ENCODE measurements at regions not wholly inside any gene's neighbourhood (a gene's known extent, or its start where the extent isn't known, plus 50 kb on each side); places are given as distances from the start of the nearest gene placed in this dataset.

- H3K4me3 ChIP-seq, result no peak overlapping the region
- TF ChIP-seq POLR2A (IDR thresholded peaks at IDR 0.05) (no peak), CTCF (IDR thresholded peaks at IDR 0.05) (no peak)
- no peaks in the 10 kb centered on the region for H3K4me1 ChIP-seq
- no peak for DNase-seq
- no peaks in the 10 kb centered on the region for H3K9me3 ChIP-seq
- H3K27ac ChIP-seq, result no peak overlapping the region
- no peaks in the 10 kb centered on the region for H3K36me3 ChIP-seq
- no peaks in the 10 kb centered on the region for H3K27me3 ChIP-seq
Observed at GRCh38 chr21:35768187-35768586, 292.1 kb downstream of the SETD4 start.

GRCh38 chr21:35764586-35764985 lies 295.7 kb downstream of the SETD4 start:
- TF ChIP-seq POLR2A (IDR thresholded peaks at IDR 0.05), result no peak
- no peak for TF ChIP-seq CTCF (IDR thresholded peaks at IDR 0.05)
- Histone ChIP-seq H3K27ac (no peak overlapping the region), H3K4me1 (no peaks in the 10 kb centered on the region), H3K27me3 (no peaks in the 10 kb centered on the region), H3K36me3 (no peaks in the 10 kb centered on the region), H3K9me3 (no peaks in the 10 kb centered on the region), H3K4me3 (no peak overlapping the region)
- no peak for DNase-seq

GRCh38 chr21:35764077-35764476 lies 296.2 kb downstream of the SETD4 start:
- Histone ChIP-seq H3K9me3 (no peaks in the 10 kb centered on the region), H3K4me1 (no peaks in the 10 kb centered on the region), H3K27ac (no peak overlapping the region), H3K4me3 (no peak overlapping the region), H3K27me3 (no peaks in the 10 kb centered on the region), H3K36me3 (no peaks in the 10 kb centered on the region)
- TF ChIP-seq CTCF (IDR thresholded peaks at IDR 0.05) (no peak), POLR2A (IDR thresholded peaks at IDR 0.05) (no peak)
- DNase-seq, result no peak

- H3K27ac ChIP-seq, result no peak overlapping the region
- H3K27me3 ChIP-seq, result no peaks in the 10 kb centered on the region
- TF ChIP-seq CTCF (IDR thresholded peaks at IDR 0.05), result no peak
- TF ChIP-seq POLR2A (IDR thresholded peaks at IDR 0.05), result no peak
Observed at GRCh38 chr21:35754583-35754982, 305.7 kb downstream of the SETD4 start.

GRCh38 chr21:35753308-35753707 lies 307.0 kb downstream of the SETD4 start:
- no peaks in the 10 kb centered on the region for H3K36me3 ChIP-seq
- H3K27me3 ChIP-seq, result no peaks in the 10 kb centered on the region
- DNase-seq, result no peak
- no peak overlapping the region for H3K27ac ChIP-seq
- TF ChIP-seq CTCF (IDR thresholded peaks at IDR 0.05), result no peak
- TF ChIP-seq POLR2A (IDR thresholded peaks at IDR 0.05), result no peak
- no peaks in the 10 kb centered on the region for H3K4me1 ChIP-seq
- H3K4me3 ChIP-seq, result no peak overlapping the region
- H3K9me3 ChIP-seq, result no peaks in the 10 kb centered on the region

More at GRCh38 chr21:35754583-35754982, 305.7 kb downstream of the SETD4 start:
- Histone ChIP-seq H3K4me1 (no peaks in the 10 kb centered on the region), H3K36me3 (no peaks in the 10 kb centered on the region), H3K4me3 (no peak overlapping the region), H3K9me3 (no peaks in the 10 kb centered on the region)
- DNase-seq, result no peak

- no peak overlapping the region for H3K4me3 ChIP-seq
- no peaks in the 10 kb centered on the region for H3K4me1 ChIP-seq
- no peaks in the 10 kb centered on the region for H3K9me3 ChIP-seq
- no peak overlapping the region for H3K27ac ChIP-seq
- DNase-seq, result no peak
- no peaks in the 10 kb centered on the region for H3K27me3 ChIP-seq
- H3K36me3 ChIP-seq, result no peaks in the 10 kb centered on the region
- TF ChIP-seq CTCF (IDR thresholded peaks at IDR 0.05), result no peak
- no peak for TF ChIP-seq POLR2A (IDR thresholded peaks at IDR 0.05)
Observed at GRCh38 chr21:35751171-35751570, 309.2 kb downstream of the SETD4 start.
